Immature natural killer cell (primary cell): ENCODE measurements at regions not wholly inside any gene's neighbourhood (a gene's known extent, or its start where the extent isn't known, plus 50 kb on each side); places are given as distances from the start of the nearest gene placed in this dataset.
"Not testable (repeated sequence)": the region's sequence is repeated elsewhere in the genome, so short reads cannot be mapped to it uniquely, and the experiment has no call there.

Experiments
- DNase-seq, 3 donors: peaks; one replicate each; pipeline ENCODE4 v3.0.0; 2022; ENCODE audit warnings: mixed read lengths in 1 of 3
- H3K27ac Mint-ChIP-seq, 6 donors: one replicate each; pipeline ENCODE4 v1.8.0; 2020; ENCODE audit warnings: mixed read lengths in 6 of 6, mild to moderate bottlenecking in 5 of 6, inconsistent platforms in 4 of 6, moderate library complexity in 3 of 6
- H3K27me3 Mint-ChIP-seq, 3 donors: one replicate each; pipeline ENCODE4 v1.8.0; 2020 to 2021; ENCODE audit warnings: low read depth in 3 of 3, mild to moderate bottlenecking in 3 of 3, mixed read lengths in 3 of 3, moderate library complexity in 3 of 3, inconsistent platforms in 1 of 3
- H3K36me3 Mint-ChIP-seq, 3 donors: one replicate each; pipeline ENCODE4 v1.8.0; 2020; ENCODE audit warnings: mixed read lengths in 3 of 3, inconsistent platforms in 2 of 3, mild to moderate bottlenecking in 2 of 3
- H3K4me1 Mint-ChIP-seq, 2 donors: one replicate each; pipeline ENCODE4 v1.8.0; 2020; ENCODE audit warnings: inconsistent platforms in 2 of 2, mild to moderate bottlenecking in 2 of 2, mixed read lengths in 2 of 2, moderate library complexity in 1 of 2
- H3K4me3 Mint-ChIP-seq, 5 donors: one replicate each; pipeline ENCODE4 v1.8.0; 2020; ENCODE audit warnings: mild to moderate bottlenecking in 5 of 5, mixed read lengths in 5 of 5, inconsistent platforms in 3 of 5, moderate library complexity in 3 of 5
- H3K9me3 Mint-ChIP-seq, 6 donors: one replicate each; pipeline ENCODE4 v1.8.0; 2020; ENCODE audit warnings: mild to moderate bottlenecking in 6 of 6, mixed read lengths in 6 of 6, inconsistent platforms in 4 of 6, moderate library complexity in 3 of 6

- Mint-ChIP-seq H3K4me3 (no peak overlapping the region), H3K27ac (no peak overlapping the region), H3K9me3 (peaks cover 0 to 15% (median 8%) of the 10 kb centered on the region in 6 donors), H3K27me3 (no peaks in the 10 kb centered on the region), H3K36me3 (no peaks in the 10 kb centered on the region), H3K4me1 (no peaks in the 10 kb centered on the region)
- no peak for DNase-seq
Measured at GRCh38 chr7:91425149-91425548, 160.9 kb downstream of the FZD1 start.

GRCh38 chr7:91427051-91427450, 162.8 kb downstream of the FZD1 start:
- Mint-ChIP-seq H3K9me3 (peaks cover 0 to 15% (median 7%) of the 10 kb centered on the region in 6 donors), H3K27me3 (no peaks in the 10 kb centered on the region), H3K27ac (no peak overlapping the region), H3K4me1 (no peaks in the 10 kb centered on the region), H3K36me3 (no peaks in the 10 kb centered on the region), H3K4me3 (no peak overlapping the region)
- no peak for DNase-seq

GRCh38 chr7:91431601-91432000, 167.4 kb downstream of the FZD1 start:
- no peak overlapping the region for H3K27ac Mint-ChIP-seq
- H3K9me3 Mint-ChIP-seq = peaks cover 0 to 17% (median 4%) of the 10 kb centered on the region in 6 donors
- H3K27me3 Mint-ChIP-seq = no peaks in the 10 kb centered on the region
- no peak for DNase-seq
- no peak overlapping the region for H3K4me3 Mint-ChIP-seq
- no peaks in the 10 kb centered on the region for H3K4me1 Mint-ChIP-seq
- H3K36me3 Mint-ChIP-seq = no peaks in the 10 kb centered on the region

- Mint-ChIP-seq H3K9me3 (peaks cover 5 to 37% (median 22%) of the 10 kb centered on the region in 6 donors), H3K27me3 (peaks cover 0 to 2% (median 0%) of the 10 kb centered on the region in 3 donors), H3K4me3 (no peak overlapping the region), H3K4me1 (no peaks in the 10 kb centered on the region), H3K36me3 (no peaks in the 10 kb centered on the region), H3K27ac (no peak overlapping the region)
- DNase-seq = no peak
Measured at GRCh38 chr7:91434836-91435235, 170.6 kb downstream of the FZD1 start.

- Mint-ChIP-seq H3K9me3 (peaks cover 7 to 43% (median 22%) of the 10 kb centered on the region in 6 donors), H3K27me3 (peaks cover 0 to 2% (median 0%) of the 10 kb centered on the region in 3 donors), H3K27ac (no peak overlapping the region)
Measured at GRCh38 chr7:91435381-91436059, 171.3 kb downstream of the FZD1 start.

GRCh38 chr7:91436655-91437054, 172.4 kb downstream of the FZD1 start:
- H3K36me3 Mint-ChIP-seq = peaks cover 0 to 3% (median 3%) of the 10 kb centered on the region in 3 donors
- no peaks in the 10 kb centered on the region for H3K4me1 Mint-ChIP-seq
- peaks cover 8 to 45% (median 22%) of the 10 kb centered on the region in 6 donors for H3K9me3 Mint-ChIP-seq
- H3K27me3 Mint-ChIP-seq = peaks cover 0 to 2% (median 0%) of the 10 kb centered on the region in 3 donors
- no peak for DNase-seq
- no peak overlapping the region for H3K4me3 Mint-ChIP-seq
- H3K27ac Mint-ChIP-seq = no peak overlapping the region

More at GRCh38 chr7:91435381-91436059, 171.3 kb downstream of the FZD1 start:
- no peaks in the 10 kb centered on the region for H3K4me1 Mint-ChIP-seq
- no peak for DNase-seq
- peaks cover 0 to 3% (median 2%) of the 10 kb centered on the region in 3 donors for H3K36me3 Mint-ChIP-seq
- H3K4me3 Mint-ChIP-seq = no peak overlapping the region

GRCh38 chr7:91440198-91440597, 176.0 kb downstream of the FZD1 start:
- DNase-seq, H3K27me3 Mint-ChIP-seq, H3K36me3 Mint-ChIP-seq, H3K4me3 Mint-ChIP-seq, H3K4me1 Mint-ChIP-seq, H3K27ac Mint-ChIP-seq: not testable (repeated sequence)
- peaks cover 15 to 65% (median 32%) of the 10 kb centered on the region in 6 donors for H3K9me3 Mint-ChIP-seq

GRCh38 chr7:91443862-91444261, 179.6 kb downstream of the FZD1 start:
- no peak for DNase-seq
- Mint-ChIP-seq H3K9me3 (peaks cover 23 to 69% (median 34%) of the 10 kb centered on the region in 6 donors), H3K4me1 (no peaks in the 10 kb centered on the region), H3K27ac (no peak overlapping the region), H3K36me3 (peaks cover 0 to 3% (median 3%) of the 10 kb centered on the region in 3 donors), H3K4me3 (no peak overlapping the region), H3K27me3 (peaks cover 0 to 2% (median 0%) of the 10 kb centered on the region in 3 donors)

- H3K27me3 Mint-ChIP-seq = peaks cover 0 to 2% (median 0%) of the 10 kb centered on the region in 3 donors
- no peaks in the 10 kb centered on the region for H3K36me3 Mint-ChIP-seq
- H3K9me3 Mint-ChIP-seq = peaks cover 26 to 68% (median 29%) of the 10 kb centered on the region in 6 donors
- no peak overlapping the region for H3K27ac Mint-ChIP-seq
- H3K4me3 Mint-ChIP-seq = no peak overlapping the region
- no peaks in the 10 kb centered on the region for H3K4me1 Mint-ChIP-seq
- DNase-seq = no peak
Measured at GRCh38 chr7:91446819-91447218, 182.6 kb downstream of the FZD1 start.

- Mint-ChIP-seq H3K9me3 (peaks cover 10 to 49% (median 24%) of the 10 kb centered on the region in 6 donors), H3K27ac (no peak overlapping the region), H3K4me1 (no peaks in the 10 kb centered on the region), H3K36me3 (no peaks in the 10 kb centered on the region), H3K27me3 (peaks cover 0 to 5% (median 2%) of the 10 kb centered on the region in 3 donors), H3K4me3 (no peak overlapping the region)
- no peak for DNase-seq
Measured at GRCh38 chr7:91455411-91455810, 191.2 kb downstream of the FZD1 start.

GRCh38 chr7:91457208-91457607, 193.0 kb downstream of the FZD1 start:
- no peak overlapping the region for H3K4me3 Mint-ChIP-seq
- peaks cover 0 to 5% (median 2%) of the 10 kb centered on the region in 3 donors for H3K27me3 Mint-ChIP-seq
- H3K36me3 Mint-ChIP-seq = no peaks in the 10 kb centered on the region
- H3K4me1 Mint-ChIP-seq = no peaks in the 10 kb centered on the region
- H3K27ac Mint-ChIP-seq = no peak overlapping the region
- peaks cover 10 to 44% (median 26%) of the 10 kb centered on the region in 6 donors for H3K9me3 Mint-ChIP-seq
- no peak for DNase-seq

GRCh38 chr7:91459539-91459938, 195.3 kb downstream of the FZD1 start:
- DNase-seq = no peak
- Mint-ChIP-seq H3K9me3 (peaks cover 5 to 34% (median 22%) of the 10 kb centered on the region in 6 donors), H3K27me3 (peaks cover 0 to 5% (median 2%) of the 10 kb centered on the region in 3 donors), H3K4me1 (no peaks in the 10 kb centered on the region), H3K27ac (no peak overlapping the region), H3K36me3 (no peaks in the 10 kb centered on the region), H3K4me3 (no peak overlapping the region)

GRCh38 chr7:91462316-91462715, 198.1 kb downstream of the FZD1 start:
- no peaks in the 10 kb centered on the region for H3K36me3 Mint-ChIP-seq
- H3K4me1 Mint-ChIP-seq = no peaks in the 10 kb centered on the region
- H3K27ac Mint-ChIP-seq = no peak overlapping the region
- H3K4me3 Mint-ChIP-seq = no peak overlapping the region
- H3K9me3 Mint-ChIP-seq = peaks cover 4 to 27% (median 11%) of the 10 kb centered on the region in 6 donors
- DNase-seq = no peak
- no peaks in the 10 kb centered on the region for H3K27me3 Mint-ChIP-seq

GRCh38 chr7:91463330-91463729, 199.1 kb downstream of the FZD1 start:
- Mint-ChIP-seq H3K36me3 (no peaks in the 10 kb centered on the region), H3K4me3 (no peak overlapping the region), H3K27ac (no peak overlapping the region), H3K4me1 (no peaks in the 10 kb centered on the region), H3K27me3 (no peaks in the 10 kb centered on the region), H3K9me3 (peaks cover 4 to 26% (median 8%) of the 10 kb centered on the region in 6 donors)
- DNase-seq = no peak
